Chondrocyte (in vitro differentiated cells): ENCODE measurements at regions not wholly inside any gene's neighbourhood (a gene's known extent, or its start where the extent isn't known, plus 50 kb on each side); places are given as distances from the start of the nearest gene placed in this dataset.
"Not testable (repeated sequence)": the region's sequence is repeated elsewhere in the genome, so short reads cannot be mapped to it uniquely, and the experiment has no call there.

ENCODE experiments used
- DNase-seq: peaks from one replicate; pipeline ENCODE4 v3.0.0; 2021; ENCODE audit warnings: mixed read lengths, low spot score
- H3K27ac Mint-ChIP-seq: one replicate; pipeline ENCODE4 v1.8.0; 2021; ENCODE audit warnings: mild to moderate bottlenecking, moderate library complexity, mixed read lengths; ENCODE audit not compliant: unreplicated experiment
- H3K27me3 Mint-ChIP-seq: 2 replicates; pipeline ENCODE4 v1.8.0; 2021; ENCODE audit warnings: low read depth, mixed read lengths
- H3K36me3 Mint-ChIP-seq: 2 replicates; pipeline ENCODE4 v1.8.0; 2021; ENCODE audit warnings: low read depth, mixed read lengths
- H3K4me1 Mint-ChIP-seq: 2 replicates; pipeline ENCODE4 v1.8.0; 2021; ENCODE audit warnings: low read depth, mild to moderate bottlenecking, mixed read lengths
- H3K4me3 Mint-ChIP-seq: one replicate; pipeline ENCODE4 v1.8.0; 2021; ENCODE audit warnings: mild to moderate bottlenecking, moderate library complexity, mixed read lengths; ENCODE audit not compliant: unreplicated experiment
- H3K9me3 Mint-ChIP-seq: 2 replicates; pipeline ENCODE4 v1.8.0; 2021; ENCODE audit warnings: low read depth, mixed read lengths

DNA sequence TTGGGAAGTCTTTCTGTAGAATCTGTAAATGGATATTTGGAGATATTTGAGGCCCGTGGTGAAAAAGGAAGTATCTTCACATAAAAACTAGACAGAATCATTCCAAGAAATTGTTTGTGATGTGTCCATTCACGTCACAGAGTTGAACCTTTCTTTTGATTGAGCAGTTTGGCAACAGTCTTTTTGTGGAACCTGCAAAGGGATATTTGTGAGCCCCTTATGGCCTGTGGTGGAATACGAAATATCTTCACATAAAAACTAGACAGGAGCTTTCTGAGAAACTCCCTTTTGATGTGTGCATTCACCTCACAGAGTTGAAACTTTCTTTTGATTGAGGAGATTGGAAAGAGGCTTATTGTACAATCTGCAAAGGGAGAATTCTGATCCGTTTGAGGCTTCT, 2980.4 kb downstream of the TUBA3C start:
- DNase-seq, H3K4me1 Mint-ChIP-seq, H3K9me3 Mint-ChIP-seq, H3K36me3 Mint-ChIP-seq, H3K4me3 Mint-ChIP-seq, H3K27me3 Mint-ChIP-seq, H3K27ac Mint-ChIP-seq: not testable (repeated sequence)

DNA sequence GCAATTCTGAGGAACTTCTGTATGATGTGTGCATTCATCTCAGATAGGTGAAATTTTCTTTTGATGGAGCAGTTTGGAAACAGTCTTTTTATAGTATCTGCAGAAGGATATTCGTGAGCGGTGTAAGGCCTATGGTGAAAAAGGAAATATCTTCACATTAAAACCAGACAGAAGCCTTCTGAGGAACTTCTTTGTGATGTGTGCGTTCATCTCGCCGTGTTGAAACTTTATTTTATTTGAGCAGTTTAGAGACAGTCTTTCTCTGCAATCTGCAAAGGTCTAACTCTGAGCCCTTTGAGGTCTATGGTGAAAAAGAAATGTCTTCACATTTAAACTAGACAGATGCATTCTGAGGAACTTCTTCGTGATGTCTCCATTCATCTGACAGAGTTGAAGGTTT, 3021.0 kb downstream of the TUBA3C start:
- peaks cover 32% of the 10 kb centered on the region for H3K9me3 Mint-ChIP-seq
- H3K36me3 Mint-ChIP-seq, H3K27me3 Mint-ChIP-seq: not testable (repeated sequence)

DNA sequence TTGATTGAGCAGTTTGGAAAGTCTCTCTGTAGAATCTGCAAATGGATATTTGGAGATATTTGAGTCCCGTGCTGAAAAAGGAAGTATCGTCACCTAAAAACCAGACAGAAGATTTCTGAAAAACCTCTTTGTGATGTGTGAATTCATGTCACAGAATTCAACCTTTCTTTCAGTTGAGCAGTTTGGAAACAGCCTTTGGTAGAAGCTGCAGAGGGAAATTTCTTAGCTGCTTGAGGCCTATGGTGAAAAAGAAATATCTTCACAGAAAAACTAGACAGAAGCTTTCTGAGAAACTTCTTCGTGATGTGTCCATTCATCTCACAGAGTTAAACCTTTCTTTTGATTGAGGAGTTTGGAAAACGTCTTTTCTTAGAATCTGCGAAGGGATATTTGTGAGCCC, 3022.7 kb downstream of the TUBA3C start:
- not testable (repeated sequence) for H3K36me3 Mint-ChIP-seq, H3K27ac Mint-ChIP-seq, H3K4me3 Mint-ChIP-seq, DNase-seq, H3K4me1 Mint-ChIP-seq, H3K27me3 Mint-ChIP-seq
- peaks cover 31% of the 10 kb centered on the region for H3K9me3 Mint-ChIP-seq

More for the DNA sequence above, 3021.0 kb downstream of the TUBA3C start:
- DNase-seq, H3K4me1 Mint-ChIP-seq, H3K27ac Mint-ChIP-seq, H3K4me3 Mint-ChIP-seq: not testable (repeated sequence)

DNA sequence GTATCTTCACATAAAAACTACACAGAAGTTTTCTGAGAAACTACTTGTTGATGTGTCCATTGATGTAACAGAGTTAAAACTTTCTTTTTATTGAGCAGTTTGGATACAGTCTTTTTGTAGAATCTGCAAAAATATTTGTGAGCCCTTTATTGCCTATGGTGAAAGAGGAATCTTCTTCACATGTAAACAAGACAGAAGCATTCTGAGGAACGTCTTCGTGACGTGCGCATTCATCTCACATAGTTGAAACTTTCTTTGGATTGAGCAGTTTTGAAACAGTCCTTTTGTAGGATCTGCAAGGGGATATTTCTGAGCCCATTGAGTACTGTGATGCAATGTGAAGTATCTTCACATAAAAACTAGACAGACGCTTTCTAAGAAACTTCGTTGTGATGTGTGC, 3023.6 kb downstream of the TUBA3C start:
- not testable (repeated sequence) for H3K4me1 Mint-ChIP-seq, H3K27me3 Mint-ChIP-seq, H3K36me3 Mint-ChIP-seq, H3K27ac Mint-ChIP-seq, H3K4me3 Mint-ChIP-seq
- H3K9me3 Mint-ChIP-seq: peaks cover 27% of the 10 kb centered on the region
- DNase-seq: peak; percentile 35

DNA sequence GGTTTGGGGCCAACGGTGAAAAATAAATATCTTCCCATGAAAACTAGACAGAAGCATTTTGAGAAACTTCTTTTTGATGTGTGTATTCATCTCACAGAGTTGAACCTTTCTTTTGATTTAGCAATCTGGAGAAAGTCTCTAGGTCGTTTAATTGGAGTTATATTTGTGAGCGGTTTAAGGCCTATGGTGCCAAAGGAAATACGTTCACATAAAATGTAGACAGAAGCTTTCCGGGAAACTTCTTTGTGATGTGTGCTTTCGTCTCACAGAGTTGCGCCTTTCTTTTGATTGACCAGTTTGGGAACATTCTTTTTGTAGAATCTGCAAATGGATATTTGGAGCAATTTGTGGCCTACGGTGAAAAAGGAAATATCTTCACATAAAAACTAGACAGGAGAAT, 3028.8 kb downstream of the TUBA3C start:
- not testable (repeated sequence) for DNase-seq, H3K4me3 Mint-ChIP-seq, H3K4me1 Mint-ChIP-seq, H3K27me3 Mint-ChIP-seq, H3K27ac Mint-ChIP-seq, H3K36me3 Mint-ChIP-seq
- H3K9me3 Mint-ChIP-seq: peaks cover 28% of the 10 kb centered on the region

DNA sequence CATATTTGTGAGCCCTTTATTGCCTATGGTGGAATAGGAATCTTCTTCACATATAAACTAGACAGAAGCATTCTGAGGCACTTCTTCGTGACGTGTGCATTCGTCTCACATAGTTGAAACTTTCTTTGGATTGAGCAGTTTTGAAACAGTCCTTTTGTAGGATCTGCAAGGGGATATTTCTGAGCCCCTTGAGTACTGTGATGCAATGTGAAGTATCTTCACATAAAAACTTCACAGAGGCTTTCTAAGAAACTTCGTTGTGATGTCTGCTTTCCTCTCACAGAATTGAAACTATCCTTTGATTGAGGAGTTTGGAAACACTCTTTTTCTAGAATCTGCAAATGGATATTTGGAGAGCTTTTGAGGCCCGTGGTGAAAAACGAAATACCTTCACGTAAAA, 3030.3 kb downstream of the TUBA3C start:
- not testable (repeated sequence) for H3K36me3 Mint-ChIP-seq, DNase-seq, H3K4me3 Mint-ChIP-seq, H3K27me3 Mint-ChIP-seq, H3K27ac Mint-ChIP-seq, H3K4me1 Mint-ChIP-seq
- H3K9me3 Mint-ChIP-seq: peaks cover 29% of the 10 kb centered on the region

DNA sequence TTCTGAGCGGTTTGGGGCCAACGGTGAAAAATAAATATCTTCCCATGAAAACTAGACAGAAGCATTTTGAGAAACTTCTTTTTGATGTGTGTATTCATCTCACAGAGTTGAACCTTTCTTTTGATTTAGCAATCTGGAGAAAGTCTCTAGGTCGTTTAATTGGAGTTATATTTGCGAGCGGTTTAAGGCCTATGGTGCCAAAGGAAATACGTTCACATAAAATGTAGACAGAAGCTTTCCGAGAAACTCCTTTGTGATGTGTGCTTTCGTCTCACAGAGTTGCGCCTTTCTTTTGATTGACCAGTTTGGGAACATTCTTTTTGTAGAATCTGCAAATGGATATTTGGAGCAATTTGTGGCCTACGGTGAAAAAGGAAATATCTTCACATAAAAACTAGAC, 3032.2 kb downstream of the TUBA3C start:
- H3K4me1 Mint-ChIP-seq, H3K27me3 Mint-ChIP-seq, H3K36me3 Mint-ChIP-seq, H3K4me3 Mint-ChIP-seq, H3K27ac Mint-ChIP-seq, DNase-seq: not testable (repeated sequence)
- H3K9me3 Mint-ChIP-seq: peaks cover 38% of the 10 kb centered on the region

DNA sequence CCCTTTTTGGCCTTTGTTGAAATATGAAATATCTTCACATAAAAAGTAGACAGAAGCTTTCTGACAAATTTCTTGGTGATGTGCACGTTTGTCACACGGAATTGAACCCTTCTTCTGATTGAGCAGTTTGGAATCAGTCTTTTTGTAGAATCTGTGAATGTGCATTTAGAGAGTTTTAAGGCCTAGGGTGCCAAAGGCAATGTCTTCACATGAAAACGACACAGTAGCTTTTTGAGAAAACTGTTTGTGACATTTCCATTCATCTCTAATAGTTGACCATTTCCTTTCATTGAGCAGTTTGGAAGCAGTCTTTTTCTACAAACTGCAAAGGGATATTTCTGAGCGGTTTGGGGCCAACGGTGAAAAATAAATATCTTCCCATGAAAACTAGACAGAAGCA, 3036.0 kb downstream of the TUBA3C start:
- not testable (repeated sequence) for H3K36me3 Mint-ChIP-seq, DNase-seq, H3K4me1 Mint-ChIP-seq, H3K27ac Mint-ChIP-seq, H3K27me3 Mint-ChIP-seq, H3K4me3 Mint-ChIP-seq
- peaks cover 44% of the 10 kb centered on the region for H3K9me3 Mint-ChIP-seq

DNA sequence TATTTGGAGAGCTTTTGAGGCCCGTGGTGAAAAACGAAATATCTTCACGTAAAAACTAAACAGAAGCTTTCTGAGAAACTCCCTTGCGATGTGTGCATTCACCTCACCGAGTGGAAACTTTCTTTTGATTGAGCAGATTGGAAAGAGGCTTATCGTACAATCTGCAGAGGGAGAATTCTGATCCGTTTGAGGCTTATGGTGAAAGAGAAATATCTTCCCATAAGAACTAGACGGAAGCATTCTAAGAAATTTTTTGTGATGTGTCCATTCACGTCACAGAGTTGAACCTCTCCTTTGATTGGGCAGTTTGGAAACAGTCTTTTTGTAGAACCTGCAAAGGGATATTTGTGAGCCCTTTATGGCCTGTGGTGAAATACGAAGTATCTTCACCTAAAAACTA, 3040.3 kb downstream of the TUBA3C start:
- not testable (repeated sequence) for DNase-seq

DNA sequence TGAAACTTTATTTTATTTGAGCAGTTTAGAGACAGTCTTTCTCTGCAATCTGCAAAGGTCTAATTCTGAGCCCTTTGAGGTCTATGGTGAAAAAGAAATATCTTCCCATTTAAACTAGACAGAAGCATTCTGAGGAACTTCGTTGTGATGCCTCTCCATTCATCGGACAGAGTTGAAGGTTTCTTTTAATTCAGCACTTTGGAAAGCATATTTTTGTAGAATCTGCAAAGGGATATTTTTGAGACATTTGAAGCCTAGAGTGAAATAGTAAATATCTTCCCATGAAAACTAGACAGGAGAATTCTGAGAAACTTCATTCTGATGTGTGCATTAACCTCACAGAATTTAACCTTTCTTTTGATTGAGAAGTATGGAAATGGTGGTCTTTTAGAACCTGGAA, 3044.8 kb downstream of the TUBA3C start:
- H3K36me3 Mint-ChIP-seq, H3K4me1 Mint-ChIP-seq, H3K27me3 Mint-ChIP-seq, DNase-seq, H3K4me3 Mint-ChIP-seq, H3K27ac Mint-ChIP-seq: not testable (repeated sequence)
- H3K9me3 Mint-ChIP-seq: peaks cover 22% of the 10 kb centered on the region

More for the DNA sequence above, 3040.3 kb downstream of the TUBA3C start:
- not testable (repeated sequence) for H3K27ac Mint-ChIP-seq, H3K4me1 Mint-ChIP-seq, H3K36me3 Mint-ChIP-seq, H3K4me3 Mint-ChIP-seq, H3K27me3 Mint-ChIP-seq
- H3K9me3 Mint-ChIP-seq: peaks cover 27% of the 10 kb centered on the region

DNA sequence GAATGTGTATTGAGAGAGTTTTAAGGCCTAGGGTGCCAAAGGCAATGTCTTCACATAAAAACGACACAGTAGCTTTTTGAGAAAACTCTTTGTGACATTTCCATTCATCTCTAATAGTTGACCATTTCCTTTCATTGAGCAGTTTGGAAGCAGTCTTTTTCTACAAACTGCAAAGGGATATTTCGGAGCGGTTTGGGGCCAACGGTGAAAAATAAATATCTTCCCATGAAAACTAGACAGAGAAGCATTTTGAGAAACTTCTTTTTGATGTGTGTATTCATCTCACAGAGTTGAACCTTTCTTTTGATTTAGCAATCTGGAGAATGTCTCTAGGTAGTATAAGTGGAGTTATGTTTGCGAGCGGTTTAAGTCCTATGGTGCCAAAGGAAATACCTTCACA, 3052.9 kb downstream of the TUBA3C start:
- DNase-seq, H3K36me3 Mint-ChIP-seq, H3K27ac Mint-ChIP-seq, H3K4me1 Mint-ChIP-seq, H3K4me3 Mint-ChIP-seq, H3K27me3 Mint-ChIP-seq: not testable (repeated sequence)
- peaks cover 26% of the 10 kb centered on the region for H3K9me3 Mint-ChIP-seq

DNA sequence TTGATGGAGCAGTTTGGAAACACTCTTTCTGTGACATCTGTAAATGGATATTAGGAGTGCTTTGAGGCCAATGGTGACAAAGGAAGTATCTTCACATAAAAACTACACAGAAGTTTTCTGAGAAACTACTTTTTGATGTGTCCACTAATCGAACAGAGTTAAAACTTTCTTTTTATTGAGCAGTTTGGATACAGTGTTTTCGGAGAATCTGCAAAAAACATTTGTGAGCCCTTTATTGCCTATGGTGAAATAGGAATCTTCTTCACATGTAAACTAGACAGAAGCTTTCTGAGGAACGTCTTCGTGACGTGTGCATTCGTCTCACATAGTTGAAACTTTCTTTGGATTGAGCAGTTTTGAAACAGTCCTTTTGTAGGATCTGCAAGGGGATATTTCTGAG, 3068.2 kb downstream of the TUBA3C start:
- not testable (repeated sequence) for H3K4me3 Mint-ChIP-seq, H3K27me3 Mint-ChIP-seq, H3K36me3 Mint-ChIP-seq, H3K4me1 Mint-ChIP-seq, DNase-seq, H3K27ac Mint-ChIP-seq
- peaks cover 24% of the 10 kb centered on the region for H3K9me3 Mint-ChIP-seq
